WERI-Rb-1 (cell line): ENCODE measurements at regions not wholly inside any gene's neighbourhood (a gene's known extent, or its start where the extent isn't known, plus 50 kb on each side); places are given as distances from the start of the nearest gene placed in this dataset.

Experiments
- DNase-seq: peaks from one replicate; pipeline ENCODE4 v3.0.0-alpha.2; 2020
- H3K27ac ChIP-seq: fragments of 250-450 bp; sonication (Bioruptor Pico); 2 replicates; pipeline ENCODE4 v1.5.1; 2020; ENCODE audit warnings: mild to moderate bottlenecking, moderate library complexity
- H3K27me3 ChIP-seq: fragments of 250-450 bp; sonication (Bioruptor Pico); 2 replicates; pipeline ENCODE4 v1.5.1; 2021; ENCODE audit warnings: mild to moderate bottlenecking, low read depth, moderate library complexity; ENCODE audit not compliant: insufficient read depth, severe bottlenecking
- H3K36me3 ChIP-seq: fragments of 250-450 bp; sonication (Bioruptor Pico); 2 replicates; pipeline ENCODE4 v1.5.1; 2020; ENCODE audit warnings: mild to moderate bottlenecking, moderate library complexity
- H3K4me3 ChIP-seq: 2 replicates; pipeline ENCODE4 v1.5.1; 2011; ENCODE audit warnings: low read depth, mild to moderate bottlenecking, control low read depth, low read length
- H3K9me3 ChIP-seq: fragments of 250-450 bp; sonication (Bioruptor Pico); 2 replicates; pipeline ENCODE4 v1.5.1; 2021; ENCODE audit warnings: mild to moderate bottlenecking, moderate library complexity; ENCODE audit not compliant: severe bottlenecking
- CTCF ChIP-seq: IDR thresholded peaks from 2 replicates; pipeline ENCODE4 v1.5.1; 2011; ENCODE audit warnings: low read depth, mild to moderate bottlenecking, control low read depth, inconsistent platforms, low read length

GRCh38 chr13:73465617-73465971, 406.8 kb downstream of the KLF5 start:
- Histone ChIP-seq H3K4me3 (no peak overlapping the region), H3K9me3 (no peaks in the 10 kb centered on the region), H3K27me3 (no peaks in the 10 kb centered on the region), H3K36me3 (no peaks in the 10 kb centered on the region), H3K27ac (no peak overlapping the region)
- no peak for DNase-seq
- TF ChIP-seq CTCF, result no peak

GRCh38 chr13:73464758-73465616, 406.2 kb downstream of the KLF5 start:
- no peaks in the 10 kb centered on the region for H3K36me3 ChIP-seq
- H3K4me3 ChIP-seq, result no peak overlapping the region
- TF ChIP-seq CTCF, result no peak
- H3K27ac ChIP-seq, result no peak overlapping the region
- no peak for DNase-seq
- H3K27me3 ChIP-seq, result no peaks in the 10 kb centered on the region
- no peaks in the 10 kb centered on the region for H3K9me3 ChIP-seq

GRCh38 chr13:73462241-73462640, 403.4 kb downstream of the KLF5 start:
- no peak for DNase-seq
- TF ChIP-seq CTCF, result no peak
- H3K27ac ChIP-seq, result no peak overlapping the region
- no peak overlapping the region for H3K4me3 ChIP-seq
- H3K27me3 ChIP-seq, result no peaks in the 10 kb centered on the region
- no peaks in the 10 kb centered on the region for H3K36me3 ChIP-seq
- H3K9me3 ChIP-seq, result no peaks in the 10 kb centered on the region

- TF ChIP-seq CTCF, result no peak
- no peaks in the 10 kb centered on the region for H3K36me3 ChIP-seq
- no peak overlapping the region for H3K4me3 ChIP-seq
- DNase-seq, result no peak
- H3K27ac ChIP-seq, result no peak overlapping the region
- H3K27me3 ChIP-seq, result no peaks in the 10 kb centered on the region
- H3K9me3 ChIP-seq, result peaks cover 2% of the 10 kb centered on the region
Measured at GRCh38 chr13:73451221-73452029, 392.6 kb downstream of the KLF5 start.

GRCh38 chr13:73450583-73450982, 391.8 kb downstream of the KLF5 start:
- no peak for DNase-seq
- Histone ChIP-seq H3K4me3 (no peak overlapping the region), H3K27ac (no peak overlapping the region), H3K36me3 (no peaks in the 10 kb centered on the region), H3K9me3 (peaks cover 2% of the 10 kb centered on the region), H3K27me3 (no peaks in the 10 kb centered on the region)
- TF ChIP-seq CTCF, result no peak
